OCI-LY3 (cell line): ENCODE measurements at regions not wholly inside any gene's neighbourhood (a gene's known extent, or its start where the extent isn't known, plus 50 kb on each side); places are given as distances from the start of the nearest gene placed in this dataset.

Source experiments
- CTCF ChIP-seq: fragments of 200-600, 300-600 bp; sonication (generic); IDR thresholded peaks from 2 replicates; pipeline ENCODE4 v1.5.1; 2014; ENCODE audit warnings: antibody characterized with exemption, low read length, low read depth
- EZH2phosphoT487 ChIP-seq: fragments of 200-600 bp; shearing (Covaris generic); IDR thresholded peaks from 2 replicates; pipeline ENCODE4 v1.6.1; 2018; ENCODE audit warnings: antibody characterized with exemption, mixed run types, low read depth

- no peak for TF ChIP-seq CTCF
- TF ChIP-seq EZH2phosphoT487: no peak
Observed at GRCh38 chr14:87800216-87800615, 192.8 kb downstream of the GALC start.
